B cell (primary cell): ENCODE measurements at regions not wholly inside any gene's neighbourhood (a gene's known extent, or its start where the extent isn't known, plus 50 kb on each side); places are given as distances from the start of the nearest gene placed in this dataset.

Experiments used
- ATAC-seq: fragments of 200-7000 bp; cut with Tn5 transposase; one replicate; pipeline ENCODE4 v1.10.0; 2021; ENCODE audit warnings: low read depth, mild to moderate bottlenecking, moderate number of reproducible peaks, moderate library complexity
- CTCF ChIA-PET: fragments of 350-600 bp; sonication (Branson Sonifier 250); formaldehyde crosslinking; loops from one replicate; lab custom pipeline; 2021; ENCODE audit warnings: antibody characterized with exemption, inconsistent platforms; lab: Charles Lee
- POLR2A ChIA-PET: fragments of 350-600 bp; sonication (Branson Sonifier 250); formaldehyde crosslinking; loops from one replicate; lab custom pipeline; 2021; ENCODE audit warnings: antibody characterized with exemption; lab: Charles Lee
- DNase-seq: peaks from one replicate; pipeline ENCODE4 v3.0.0; 2013
- H2AFZ ChIP-seq: 2 replicates; pipeline ENCODE4 v1.6.1; 2012; ENCODE audit warnings: mild to moderate bottlenecking, low read depth, low read length; ENCODE audit not compliant: insufficient read depth, poor library complexity, severe bottlenecking
- H3K27ac ChIP-seq, 2 donors: 1 replicate in 1 of 2; 2 replicates in 1 of 2; pipeline ENCODE4 v1.5.1; 2012 to 2013; ENCODE audit warnings: low read length in 2 of 2, mild to moderate bottlenecking in 2 of 2, moderate library complexity in 1 of 2
- H3K27me3 ChIP-seq, 4 experiments: fragments of 200-600 bp in 1 of 4; sonication (generic) in 1 of 4; replicated peaks in 1 of 4; 1 replicate in 2 of 4; 2 replicates in 2 of 4; pipeline versions ENCODE4 v1.6.1 to v1.7.0; 2013 to 2016; ENCODE audit warnings: low read length in 3 of 4, mild to moderate bottlenecking in 2 of 4, mixed read lengths in 1 of 4, moderate library complexity in 1 of 4; ENCODE audit not compliant: insufficient read depth in 4 of 4, control insufficient read depth in 3 of 4; ENCODE audit errors: control extremely low read depth in 1 of 4
- H3K36me3 ChIP-seq, 2 experiments: replicated peaks in 1 of 2; 1 replicate in 1 of 2; 2 replicates in 1 of 2; pipeline versions ENCODE4 v1.6.1 to v1.7.1; 2013; ENCODE audit warnings: low read length in 1 of 2; ENCODE audit not compliant: insufficient read depth in 2 of 2, control insufficient read depth in 1 of 2; ENCODE audit errors: control extremely low read depth in 1 of 2, extremely low read depth in 1 of 2
- H3K4me1 ChIP-seq, 2 donors: fragments of 200-600 bp in 1 of 2; sonication (generic) in 1 of 2; 1 replicate in 1 of 2; 2 replicates in 1 of 2; pipeline versions ENCODE4 v1.5.1 to v1.6.1; 2013 to 2017; ENCODE audit warnings: low read length in 2 of 2; ENCODE audit not compliant: control insufficient read depth in 2 of 2, insufficient read depth in 2 of 2
- H3K4me2 ChIP-seq: replicated peaks from 2 replicates; pipeline ENCODE3; 2012; ENCODE audit warnings: mild to moderate bottlenecking, low read depth, low read length; ENCODE audit not compliant: poor library complexity, severe bottlenecking
- H3K4me3 ChIP-seq, 5 experiments: fragments of 200-600 bp in 1 of 5; sonication (generic) in 1 of 5; 1 replicate in 3 of 5; 2 replicates in 2 of 5; pipeline versions ENCODE4 v1.5.1 to v1.7.0; 2011 to 2016; ENCODE audit warnings: low read length in 4 of 5, mild to moderate bottlenecking in 4 of 5, low read depth in 2 of 5, control low read depth in 1 of 5, moderate library complexity in 1 of 5; ENCODE audit not compliant: insufficient read depth in 1 of 5; ENCODE audit errors: control extremely low read depth in 1 of 5, extremely low read depth in 1 of 5
- H3K79me2 ChIP-seq: fragments of 200-600 bp; sonication (generic); one replicate; pipeline ENCODE4 v1.6.0; 2016; ENCODE audit warnings: low read length; ENCODE audit not compliant: control insufficient read depth, insufficient read depth
- H3K9ac ChIP-seq: fragments of 200-600 bp; sonication (generic); 2 replicates; pipeline ENCODE4 v1.6.1; 2017; ENCODE audit warnings: mild to moderate bottlenecking, low read length, moderate library complexity
- H3K9me3 ChIP-seq, 3 donors: one replicate each; pipeline versions ENCODE4 v1.6.1 to v1.7.1; 2013; ENCODE audit warnings: low read length in 2 of 3; ENCODE audit not compliant: control insufficient read depth in 2 of 3, insufficient read depth in 1 of 3; ENCODE audit errors: control extremely low read depth in 1 of 3
- H4K20me1 ChIP-seq: 2 replicates; pipeline ENCODE4 v1.6.0; 2012; ENCODE audit warnings: mild to moderate bottlenecking, low read length; ENCODE audit not compliant: insufficient read depth, control insufficient read depth, poor library complexity, severe bottlenecking
- H3K27ac Mint-ChIP-seq: one replicate; pipeline ENCODE4 v1.8.0; 2021; ENCODE audit warnings: mixed read lengths
- H3K27me3 Mint-ChIP-seq: one replicate; pipeline ENCODE4 v1.8.0; 2021; ENCODE audit warnings: mixed read lengths
- H3K4me1 Mint-ChIP-seq: one replicate; pipeline ENCODE4 v1.8.0; 2021; ENCODE audit warnings: mixed read lengths
- H3K4me3 Mint-ChIP-seq: one replicate; pipeline ENCODE4 v1.8.0; 2021; ENCODE audit warnings: mixed read lengths
- H3K9me3 Mint-ChIP-seq: one replicate; pipeline ENCODE4 v1.8.0; 2022; ENCODE audit warnings: mixed read lengths; ENCODE audit not compliant: insufficient read depth
- EZH2 ChIP-seq: IDR thresholded peaks from 2 replicates; pipeline ENCODE4 v1.6.1; 2012; ENCODE audit warnings: borderline replicate concordance, low read depth, mild to moderate bottlenecking, moderate library complexity, low read length; ENCODE audit not compliant: insufficient read depth, poor library complexity, severe bottlenecking
- WGBS: methylation state at CpG from one replicate; pipeline ENCODE4 v1.1.5; 2013; ENCODE audit warnings: missing lambda C conversion rate; ENCODE audit not compliant: insufficient coverage; 5-methylcytosine and 5-hydroxymethylcytosine counted together
- intact Hi-C: fragments of 100-400 bp; cut with micrococcal nuclease; formaldehyde crosslinking; loops from one replicate; pipeline ENCODE4 v1.10.0; 2022
- TF ChIP-seq, protein P1 (sequence below): fragments of 200-600 bp; IDR thresholded peaks from one replicate; pipeline ENCODE4 v1.8.0; 2022; ENCODE audit warnings: antibody characterized with exemption, mild to moderate bottlenecking

DNA sequence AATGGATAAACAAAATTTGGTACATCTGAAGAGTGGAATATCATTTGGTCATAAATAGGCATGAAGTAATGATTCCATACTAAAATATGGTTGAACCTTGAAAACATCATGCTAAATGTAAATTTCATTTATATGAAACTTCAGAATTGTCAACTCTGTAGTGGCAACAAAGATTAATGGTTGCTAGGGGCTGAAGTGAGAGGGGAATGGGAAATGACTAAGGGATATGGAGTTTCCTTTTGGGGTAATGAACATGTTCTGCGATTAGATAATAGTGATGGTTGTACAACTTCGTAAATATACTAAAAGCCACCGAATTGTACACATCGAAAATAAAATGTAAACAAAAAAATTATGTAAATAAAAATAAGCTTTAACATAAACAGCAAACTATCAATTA is 384.1 kb upstream of the STEAP1 start:
- ATAC-seq (no peak), DNase-seq (no peak)
- TF ChIP-seq, protein P1, sequence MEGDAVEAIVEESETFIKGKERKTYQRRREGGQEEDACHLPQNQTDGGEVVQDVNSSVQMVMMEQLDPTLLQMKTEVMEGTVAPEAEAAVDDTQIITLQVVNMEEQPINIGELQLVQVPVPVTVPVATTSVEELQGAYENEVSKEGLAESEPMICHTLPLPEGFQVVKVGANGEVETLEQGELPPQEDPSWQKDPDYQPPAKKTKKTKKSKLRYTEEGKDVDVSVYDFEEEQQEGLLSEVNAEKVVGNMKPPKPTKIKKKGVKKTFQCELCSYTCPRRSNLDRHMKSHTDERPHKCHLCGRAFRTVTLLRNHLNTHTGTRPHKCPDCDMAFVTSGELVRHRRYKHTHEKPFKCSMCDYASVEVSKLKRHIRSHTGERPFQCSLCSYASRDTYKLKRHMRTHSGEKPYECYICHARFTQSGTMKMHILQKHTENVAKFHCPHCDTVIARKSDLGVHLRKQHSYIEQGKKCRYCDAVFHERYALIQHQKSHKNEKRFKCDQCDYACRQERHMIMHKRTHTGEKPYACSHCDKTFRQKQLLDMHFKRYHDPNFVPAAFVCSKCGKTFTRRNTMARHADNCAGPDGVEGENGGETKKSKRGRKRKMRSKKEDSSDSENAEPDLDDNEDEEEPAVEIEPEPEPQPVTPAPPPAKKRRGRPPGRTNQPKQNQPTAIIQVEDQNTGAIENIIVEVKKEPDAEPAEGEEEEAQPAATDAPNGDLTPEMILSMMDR = no peak
- no peak for TF ChIP-seq EZH2
- Histone ChIP-seq H2AFZ (no peak overlapping the region), H3K36me3 (no peaks in the 10 kb centered on the region), H3K79me2 (no peaks in the 10 kb centered on the region), H3K27ac (no peak overlapping the region), H3K27me3 (no peaks in the 10 kb centered on the region), H3K4me2 (no peak overlapping the region), H3K9me3 (no peaks in the 10 kb centered on the region), H3K4me3 (no peak overlapping the region), H4K20me1 (no peaks in the 10 kb centered on the region), H3K9ac (no peak overlapping the region), H3K4me1 (no peaks in the 10 kb centered on the region)
- ChIA-PET POLR2A (no interaction called here), CTCF (no interaction called here)
- Mint-ChIP-seq H3K9me3 (peaks cover 2% of the 10 kb centered on the region), H3K27ac (no peak overlapping the region), H3K4me1 (no peaks in the 10 kb centered on the region), H3K27me3 (no peaks in the 10 kb centered on the region), H3K4me3 (no peak overlapping the region)
- WGBS = no CpG with 5 or more reads among the region's 4 CpGs
- intact Hi-C loops = no loop called here

DNA sequence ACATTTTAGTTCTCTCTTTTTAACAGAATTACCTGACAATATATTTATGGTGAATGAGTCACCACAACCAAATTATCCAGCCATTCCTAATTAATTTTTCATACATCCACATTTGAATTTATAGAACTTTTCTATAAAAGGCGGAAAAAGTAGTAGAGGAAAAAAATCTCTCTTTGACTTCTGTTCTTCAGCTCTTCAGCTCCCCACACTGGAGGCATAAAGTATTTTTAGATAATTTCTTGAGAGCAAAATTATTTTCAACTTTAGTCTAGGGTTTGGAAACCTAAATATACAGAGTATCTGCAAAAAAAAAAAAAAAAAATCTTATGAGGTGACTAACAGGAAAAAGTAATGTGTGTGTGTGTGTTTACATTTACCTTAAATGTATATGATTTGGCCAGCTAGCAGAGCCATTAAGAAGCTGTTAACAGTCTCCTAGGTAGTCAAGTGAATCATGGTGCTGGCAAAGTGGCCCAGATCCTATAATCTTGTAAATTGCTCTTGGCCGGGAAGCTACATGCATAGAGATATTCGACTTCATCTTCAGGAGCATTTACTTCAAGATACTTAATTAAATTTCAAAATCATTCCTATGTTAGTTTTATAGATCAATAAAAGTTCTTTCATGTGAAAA is 383.1 kb upstream of the STEAP1 start:
- Mint-ChIP-seq H3K27me3 (no peaks in the 10 kb centered on the region), H3K27ac (no peak overlapping the region), H3K4me3 (no peak overlapping the region), H3K9me3 (peaks cover 2% of the 10 kb centered on the region), H3K4me1 (no peaks in the 10 kb centered on the region)
- H3K9ac ChIP-seq = no peak overlapping the region
- no peak for ATAC-seq
- H3K4me3 ChIP-seq = no peak overlapping the region
- H3K27ac ChIP-seq = no peak overlapping the region
- no peaks in the 10 kb centered on the region for H4K20me1 ChIP-seq
- no peak overlapping the region for H2AFZ ChIP-seq
- WGBS = no CpG with 5 or more reads among the region's 3 CpGs
- intact Hi-C loops = no loop called here
- no peaks in the 10 kb centered on the region for H3K79me2 ChIP-seq
- TF ChIP-seq, protein P1 = no peak
- no peak for TF ChIP-seq EZH2
- no peaks in the 10 kb centered on the region for H3K9me3 ChIP-seq
- H3K4me2 ChIP-seq = no peak overlapping the region
- DNase-seq = no peak
- H3K36me3 ChIP-seq = no peaks in the 10 kb centered on the region
- ChIA-PET CTCF (no interaction called here), POLR2A (no interaction called here)
- H3K4me1 ChIP-seq = no peaks in the 10 kb centered on the region
- H3K27me3 ChIP-seq = no peaks in the 10 kb centered on the region
